Kidney (tissue), 13 donors: ENCODE measurements at regions not wholly inside any gene's neighbourhood (a gene's known extent, or its start where the extent isn't known, plus 50 kb on each side); places are given as distances from the start of the nearest gene placed in this dataset.

Experiments used
- DNase-seq, 5 donors: peaks; one replicate each; pipeline ENCODE4 v3.0.0-alpha.2; 2013 to 2020
- FAIRE-seq: peaks from 2 replicates; lab custom pipeline; 2012; peaks lifted over from hg19 to GRCh38; lab: Jason Lieb, UNC
- H3K27ac ChIP-seq, 2 donors: one replicate each; pipeline ENCODE4 v1.7.0; 2013; ENCODE audit warnings: low read depth in 2 of 2, low read length in 2 of 2, inconsistent platforms in 1 of 2
- H3K27me3 ChIP-seq: one replicate; pipeline ENCODE4 v1.7.1; 2013; ENCODE audit warnings: low read length, inconsistent platforms; ENCODE audit not compliant: control insufficient read depth, insufficient read depth
- H3K36me3 ChIP-seq, 3 donors: one replicate each; pipeline versions ENCODE4 v1.7.0 to v1.7.1; 2013; ENCODE audit warnings: low read length in 3 of 3, control low read depth in 1 of 3, inconsistent platforms in 1 of 3; ENCODE audit not compliant: insufficient read depth in 3 of 3, control insufficient read depth in 2 of 3
- H3K4me1 ChIP-seq, 3 donors: one replicate each; pipeline versions ENCODE4 v1.7.0 to v1.7.1; 2013; ENCODE audit warnings: low read length in 3 of 3, inconsistent platforms in 1 of 3, low read depth in 1 of 3; ENCODE audit not compliant: control insufficient read depth in 2 of 3, insufficient read depth in 2 of 3
- H3K4me3 ChIP-seq, 3 donors: one replicate each; pipeline versions ENCODE4 v1.7.0 to v1.8.1; 2013; ENCODE audit warnings: low read length in 3 of 3, control low read depth in 1 of 3, inconsistent platforms in 1 of 3
- H3K9ac ChIP-seq, 3 donors: one replicate each; pipeline versions ENCODE4 v1.7.0 to v1.7.1; 2013; ENCODE audit warnings: low read length in 3 of 3, control low read depth in 1 of 3, inconsistent platforms in 1 of 3
- H3K9me3 ChIP-seq, 3 donors: one replicate each; pipeline versions ENCODE4 v1.7.0 to v1.7.1; 2013; ENCODE audit warnings: low read length in 3 of 3, control low read depth in 1 of 3, inconsistent platforms in 1 of 3; ENCODE audit not compliant: control insufficient read depth in 2 of 3, insufficient read depth in 1 of 3
- intact Hi-C: fragments of 100-400 bp; cut with DNase I; formaldehyde crosslinking; loops from one replicate; pipeline ENCODE4 v1.11.1; 2022
- TF ChIP-seq, protein P1 (sequence below): IDR thresholded peaks from 3 replicates; pipeline ENCODE4 v1.5.1; 2012; ENCODE audit warnings: mild to moderate bottlenecking, moderate library complexity, borderline replicate concordance; ENCODE audit not compliant: insufficient read depth; ENCODE audit errors: extremely low read depth
- donor health status: control.
- donor health status: control.
- donor health status: control.
- donor health status: control.
- donor health status: control.
- donor health status: DM: yes; HTN: yes; CAD: no.
- donor health status: Normal renal cell carcinoma (clear cell type).

DNA sequence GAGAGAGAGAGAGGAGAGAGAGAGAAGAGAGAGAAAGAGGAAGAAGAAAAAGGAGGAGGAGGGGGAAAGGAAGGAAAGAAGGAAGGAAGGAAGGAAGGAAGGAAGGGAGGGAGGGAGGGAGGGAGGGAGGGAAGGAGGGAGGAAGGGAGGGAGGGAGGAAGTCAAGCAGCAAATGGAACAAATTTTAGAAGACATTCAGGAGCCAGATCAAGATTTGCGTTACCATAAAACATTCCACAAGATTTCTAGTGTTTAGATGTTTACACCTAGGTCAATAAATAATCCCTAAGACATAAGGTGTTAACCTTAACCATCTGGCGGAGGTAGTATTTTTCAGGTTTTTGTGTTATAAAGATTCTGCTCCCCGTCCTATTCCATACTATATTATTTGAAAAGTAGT, 1320.1 kb upstream of the PRMT6 start:
- H3K9me3 ChIP-seq: no peaks in the 10 kb centered on the region
- DNase-seq (no peak), FAIRE-seq (no peak)
- no peak overlapping the region for H3K27ac ChIP-seq
- intact Hi-C loops: no loop called here
- TF ChIP-seq, protein P1, sequence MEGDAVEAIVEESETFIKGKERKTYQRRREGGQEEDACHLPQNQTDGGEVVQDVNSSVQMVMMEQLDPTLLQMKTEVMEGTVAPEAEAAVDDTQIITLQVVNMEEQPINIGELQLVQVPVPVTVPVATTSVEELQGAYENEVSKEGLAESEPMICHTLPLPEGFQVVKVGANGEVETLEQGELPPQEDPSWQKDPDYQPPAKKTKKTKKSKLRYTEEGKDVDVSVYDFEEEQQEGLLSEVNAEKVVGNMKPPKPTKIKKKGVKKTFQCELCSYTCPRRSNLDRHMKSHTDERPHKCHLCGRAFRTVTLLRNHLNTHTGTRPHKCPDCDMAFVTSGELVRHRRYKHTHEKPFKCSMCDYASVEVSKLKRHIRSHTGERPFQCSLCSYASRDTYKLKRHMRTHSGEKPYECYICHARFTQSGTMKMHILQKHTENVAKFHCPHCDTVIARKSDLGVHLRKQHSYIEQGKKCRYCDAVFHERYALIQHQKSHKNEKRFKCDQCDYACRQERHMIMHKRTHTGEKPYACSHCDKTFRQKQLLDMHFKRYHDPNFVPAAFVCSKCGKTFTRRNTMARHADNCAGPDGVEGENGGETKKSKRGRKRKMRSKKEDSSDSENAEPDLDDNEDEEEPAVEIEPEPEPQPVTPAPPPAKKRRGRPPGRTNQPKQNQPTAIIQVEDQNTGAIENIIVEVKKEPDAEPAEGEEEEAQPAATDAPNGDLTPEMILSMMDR: no peak
- no peaks in the 10 kb centered on the region for H3K4me1 ChIP-seq
- H3K36me3 ChIP-seq: no peaks in the 10 kb centered on the region
- no peaks in the 10 kb centered on the region for H3K27me3 ChIP-seq
- no peak overlapping the region for H3K9ac ChIP-seq
- H3K4me3 ChIP-seq: no peak overlapping the region

DNA sequence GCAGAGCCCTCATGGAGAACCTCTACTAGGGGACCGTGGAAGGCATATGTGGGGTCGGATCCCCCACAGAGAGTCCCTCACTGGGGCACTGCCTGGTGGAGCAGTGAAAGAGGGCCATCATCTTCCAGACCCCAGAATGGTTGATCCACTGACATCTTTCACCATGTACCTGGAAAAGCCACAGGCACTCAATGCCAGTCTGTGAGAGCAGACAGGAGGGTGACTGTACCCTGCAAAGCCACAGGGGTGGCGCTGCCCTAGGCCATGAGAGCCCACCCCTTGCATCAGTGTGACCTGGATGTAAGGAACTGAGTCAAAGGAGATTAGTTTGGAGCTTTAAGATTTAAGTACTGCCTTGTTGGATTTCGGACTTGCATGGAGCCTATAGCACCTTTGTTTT, 1276.7 kb upstream of the PRMT6 start:
- Histone ChIP-seq H3K27me3 (no peaks in the 10 kb centered on the region), H3K9ac (no peak overlapping the region), H3K27ac (no peak overlapping the region), H3K4me3 (no peak overlapping the region), H3K36me3 (no peaks in the 10 kb centered on the region), H3K9me3 (peaks cover 0 to 3% (median 0%) of the 10 kb centered on the region in 3 donors), H3K4me1 (no peaks in the 10 kb centered on the region)
- TF ChIP-seq, protein P1: no peak
- intact Hi-C loops: no loop called here
- FAIRE-seq (no peak), DNase-seq (no peak)

DNA sequence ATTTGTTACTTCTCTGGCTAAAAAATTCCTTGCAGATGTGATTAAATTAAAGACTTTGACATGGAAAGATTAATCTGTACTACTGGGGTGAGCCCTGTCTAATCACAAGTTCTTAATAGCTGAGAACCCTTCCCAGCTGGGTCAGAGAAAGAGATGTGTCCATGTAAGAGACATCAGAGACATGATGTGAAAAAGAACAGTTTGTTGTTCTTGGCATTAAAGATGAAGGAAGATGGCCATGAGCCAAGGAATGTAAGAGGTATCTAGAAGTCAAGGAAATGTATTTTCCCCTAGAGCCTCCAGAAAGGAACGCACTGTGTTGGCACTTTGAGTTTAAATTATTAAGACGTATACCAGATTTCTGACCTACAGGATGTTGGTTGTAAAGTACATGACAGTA, 1271.5 kb upstream of the PRMT6 start:
- Histone ChIP-seq H3K9me3 (no peaks in the 10 kb centered on the region), H3K4me3 (no peak overlapping the region), H3K36me3 (no peaks in the 10 kb centered on the region), H3K9ac (no peak overlapping the region), H3K27ac (no peak overlapping the region), H3K27me3 (no peaks in the 10 kb centered on the region), H3K4me1 (no peaks in the 10 kb centered on the region)
- intact Hi-C loops: no loop called here
- TF ChIP-seq, protein P1: no peak
- FAIRE-seq (no peak), DNase-seq (peak in 3 of 5 donors; percentile 9 to 90 (median 78))

DNA sequence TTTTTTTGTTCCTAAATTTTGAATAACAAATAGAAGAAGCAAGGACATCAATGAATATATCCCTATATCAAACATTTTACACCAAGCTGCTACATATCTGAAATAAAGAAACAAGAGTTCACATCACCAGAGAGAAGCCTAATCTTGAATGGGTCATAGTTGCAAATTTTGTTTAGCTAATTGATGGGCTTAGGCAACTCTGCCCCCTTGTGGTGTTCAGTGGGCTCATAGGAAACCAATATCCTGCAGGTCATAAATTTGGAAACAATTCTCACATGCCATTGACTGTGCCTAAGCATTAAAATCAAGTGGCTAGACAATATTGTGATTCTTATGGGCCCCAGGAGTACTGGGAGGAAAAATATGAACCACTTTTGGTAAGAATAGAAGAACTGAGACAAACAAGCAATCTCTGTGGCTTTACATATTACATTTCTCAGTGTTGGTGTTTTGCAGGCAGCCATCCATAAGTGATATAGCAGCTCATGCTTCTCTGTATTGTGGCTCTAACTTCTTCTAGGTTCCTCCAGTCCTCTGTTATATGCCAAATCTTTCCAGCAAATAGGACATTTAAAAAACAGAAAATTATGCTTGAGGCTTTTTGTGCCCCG, 1262.8 kb upstream of the PRMT6 start:
- intact Hi-C loops: no loop called here
- DNase-seq (peak in 4 of 5 donors; percentile 47 to 82 (median 70)), FAIRE-seq (no peak)
- Histone ChIP-seq H3K4me1 (no peaks in the 10 kb centered on the region), H3K9ac (no peak overlapping the region), H3K27ac (no peak overlapping the region), H3K36me3 (no peaks in the 10 kb centered on the region), H3K4me3 (no peak overlapping the region), H3K9me3 (no peaks in the 10 kb centered on the region), H3K27me3 (no peaks in the 10 kb centered on the region)
- TF ChIP-seq, protein P1: peak; percentile 46
